ENCODE measurements at regions not wholly inside any gene's neighbourhood (a gene's known extent, or its start where the extent isn't known, plus 50 kb on each side); places are given as distances from the start of the nearest gene placed in this dataset.

DNA sequence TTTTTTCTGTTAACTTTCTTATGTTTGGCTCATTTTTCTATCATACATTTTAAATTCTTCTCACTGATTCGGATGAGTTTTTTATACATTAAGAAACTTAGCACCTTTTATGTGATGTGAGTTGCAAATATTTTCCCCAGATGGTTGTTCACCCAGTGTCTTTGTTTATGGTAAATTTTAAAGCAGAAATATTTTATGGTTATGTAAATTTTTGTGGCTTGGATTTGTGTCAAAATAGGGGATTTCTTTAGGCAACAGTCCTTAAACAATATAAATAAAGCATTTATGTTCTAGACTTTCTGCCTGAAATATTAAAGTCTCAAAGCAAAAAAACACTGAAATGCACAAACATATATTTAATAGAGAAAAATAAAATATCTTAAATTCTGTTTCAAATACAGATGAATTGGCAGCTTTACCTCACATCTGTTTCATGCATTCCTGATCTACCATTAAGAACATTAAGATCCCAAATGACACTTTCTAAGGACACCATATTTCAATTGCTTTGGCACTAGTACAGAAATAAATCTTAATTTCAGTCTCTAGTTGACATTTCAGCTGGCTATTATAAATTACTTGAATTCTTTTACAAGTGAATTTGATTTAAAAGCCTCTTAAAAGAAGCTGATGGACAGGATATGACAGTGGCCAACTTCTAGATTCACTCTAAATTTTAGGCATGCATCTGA is 646.6 kb downstream of the HACE1 start:
- TF ChIP-seq ZNF219 (CRISPR knock-in tag; IDR thresholded peaks at IDR 0.05; ENCODE audit: borderline replicate concordance) (no peak), NFYB (CRISPR knock-in tag; conservative IDR thresholded peaks at IDR 0.05; ENCODE audit: low read depth) (no peak), RORB (CRISPR knock-in tag; IDR thresholded peaks at IDR 0.05) (no peak), GTF2I (CRISPR knock-in tag; conservative IDR thresholded peaks at IDR 0.05) (no peak), NR1H2 (CRISPR knock-in tag; IDR thresholded peaks at IDR 0.05) (no peak), ELF4 (CRISPR knock-in tag; IDR thresholded peaks at IDR 0.05; ENCODE audit: low read depth) (no peak), ATF1 (CRISPR knock-in tag; IDR thresholded peaks at IDR 0.05) (no peak), FOXP1 (CRISPR knock-in tag; IDR thresholded peaks at IDR 0.05; ENCODE audit: borderline replicate concordance) (no peak), GRHL2 (CRISPR knock-in tag; IDR thresholded peaks at IDR 0.05; ENCODE audit: insufficient replicate concordance, severe bottlenecking) (no peak)
- TF ChIP-seq, protein P1, sequence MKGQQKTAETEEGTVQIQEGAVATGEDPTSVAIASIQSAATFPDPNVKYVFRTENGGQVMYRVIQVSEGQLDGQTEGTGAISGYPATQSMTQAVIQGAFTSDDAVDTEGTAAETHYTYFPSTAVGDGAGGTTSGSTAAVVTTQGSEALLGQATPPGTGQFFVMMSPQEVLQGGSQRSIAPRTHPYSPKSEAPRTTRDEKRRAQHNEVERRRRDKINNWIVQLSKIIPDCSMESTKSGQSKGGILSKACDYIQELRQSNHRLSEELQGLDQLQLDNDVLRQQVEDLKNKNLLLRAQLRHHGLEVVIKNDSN (CRISPR knock-in tag; IDR thresholded peaks at IDR 0.05): no peak
- TF ChIP-seq, protein P2, sequence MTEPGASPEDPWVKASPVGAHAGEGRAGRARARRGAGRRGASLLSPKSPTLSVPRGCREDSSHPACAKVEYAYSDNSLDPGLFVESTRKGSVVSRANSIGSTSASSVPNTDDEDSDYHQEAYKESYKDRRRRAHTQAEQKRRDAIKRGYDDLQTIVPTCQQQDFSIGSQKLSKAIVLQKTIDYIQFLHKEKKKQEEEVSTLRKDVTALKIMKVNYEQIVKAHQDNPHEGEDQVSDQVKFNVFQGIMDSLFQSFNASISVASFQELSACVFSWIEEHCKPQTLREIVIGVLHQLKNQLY (CRISPR knock-in tag; IDR thresholded peaks at IDR 0.05): no peak
- TF ChIP-seq, protein P3, sequence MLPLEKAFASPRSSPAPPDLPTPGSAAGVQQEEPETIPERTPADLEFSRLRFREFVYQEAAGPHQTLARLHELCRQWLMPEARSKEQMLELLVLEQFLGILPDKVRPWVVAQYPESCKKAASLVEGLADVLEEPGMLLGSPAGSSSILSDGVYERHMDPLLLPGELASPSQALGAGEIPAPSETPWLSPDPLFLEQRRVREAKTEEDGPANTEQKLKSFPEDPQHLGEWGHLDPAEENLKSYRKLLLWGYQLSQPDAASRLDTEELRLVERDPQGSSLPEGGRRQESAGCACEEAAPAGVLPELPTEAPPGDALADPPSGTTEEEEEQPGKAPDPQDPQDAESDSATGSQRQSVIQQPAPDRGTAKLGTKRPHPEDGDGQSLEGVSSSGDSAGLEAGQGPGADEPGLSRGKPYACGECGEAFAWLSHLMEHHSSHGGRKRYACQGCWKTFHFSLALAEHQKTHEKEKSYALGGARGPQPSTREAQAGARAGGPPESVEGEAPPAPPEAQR (CRISPR knock-in tag; IDR thresholded peaks at IDR 0.05): no peak
- TF ChIP-seq, protein P4, sequence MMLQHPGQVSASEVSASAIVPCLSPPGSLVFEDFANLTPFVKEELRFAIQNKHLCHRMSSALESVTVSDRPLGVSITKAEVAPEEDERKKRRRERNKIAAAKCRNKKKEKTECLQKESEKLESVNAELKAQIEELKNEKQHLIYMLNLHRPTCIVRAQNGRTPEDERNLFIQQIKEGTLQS (CRISPR knock-in tag; conservative IDR thresholded peaks at IDR 0.05): no peak
- TF ChIP-seq, protein P5, sequence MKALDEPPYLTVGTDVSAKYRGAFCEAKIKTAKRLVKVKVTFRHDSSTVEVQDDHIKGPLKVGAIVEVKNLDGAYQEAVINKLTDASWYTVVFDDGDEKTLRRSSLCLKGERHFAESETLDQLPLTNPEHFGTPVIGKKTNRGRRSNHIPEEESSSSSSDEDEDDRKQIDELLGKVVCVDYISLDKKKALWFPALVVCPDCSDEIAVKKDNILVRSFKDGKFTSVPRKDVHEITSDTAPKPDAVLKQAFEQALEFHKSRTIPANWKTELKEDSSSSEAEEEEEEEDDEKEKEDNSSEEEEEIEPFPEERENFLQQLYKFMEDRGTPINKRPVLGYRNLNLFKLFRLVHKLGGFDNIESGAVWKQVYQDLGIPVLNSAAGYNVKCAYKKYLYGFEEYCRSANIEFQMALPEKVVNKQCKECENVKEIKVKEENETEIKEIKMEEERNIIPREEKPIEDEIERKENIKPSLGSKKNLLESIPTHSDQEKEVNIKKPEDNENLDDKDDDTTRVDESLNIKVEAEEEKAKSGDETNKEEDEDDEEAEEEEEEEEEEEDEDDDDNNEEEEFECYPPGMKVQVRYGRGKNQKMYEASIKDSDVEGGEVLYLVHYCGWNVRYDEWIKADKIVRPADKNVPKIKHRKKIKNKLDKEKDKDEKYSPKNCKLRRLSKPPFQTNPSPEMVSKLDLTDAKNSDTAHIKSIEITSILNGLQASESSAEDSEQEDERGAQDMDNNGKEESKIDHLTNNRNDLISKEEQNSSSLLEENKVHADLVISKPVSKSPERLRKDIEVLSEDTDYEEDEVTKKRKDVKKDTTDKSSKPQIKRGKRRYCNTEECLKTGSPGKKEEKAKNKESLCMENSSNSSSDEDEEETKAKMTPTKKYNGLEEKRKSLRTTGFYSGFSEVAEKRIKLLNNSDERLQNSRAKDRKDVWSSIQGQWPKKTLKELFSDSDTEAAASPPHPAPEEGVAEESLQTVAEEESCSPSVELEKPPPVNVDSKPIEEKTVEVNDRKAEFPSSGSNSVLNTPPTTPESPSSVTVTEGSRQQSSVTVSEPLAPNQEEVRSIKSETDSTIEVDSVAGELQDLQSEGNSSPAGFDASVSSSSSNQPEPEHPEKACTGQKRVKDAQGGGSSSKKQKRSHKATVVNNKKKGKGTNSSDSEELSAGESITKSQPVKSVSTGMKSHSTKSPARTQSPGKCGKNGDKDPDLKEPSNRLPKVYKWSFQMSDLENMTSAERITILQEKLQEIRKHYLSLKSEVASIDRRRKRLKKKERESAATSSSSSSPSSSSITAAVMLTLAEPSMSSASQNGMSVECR (CRISPR knock-in tag; IDR thresholded peaks at IDR 0.05; ENCODE audit: borderline replicate concordance): no peak
- TF ChIP-seq, protein P6, sequence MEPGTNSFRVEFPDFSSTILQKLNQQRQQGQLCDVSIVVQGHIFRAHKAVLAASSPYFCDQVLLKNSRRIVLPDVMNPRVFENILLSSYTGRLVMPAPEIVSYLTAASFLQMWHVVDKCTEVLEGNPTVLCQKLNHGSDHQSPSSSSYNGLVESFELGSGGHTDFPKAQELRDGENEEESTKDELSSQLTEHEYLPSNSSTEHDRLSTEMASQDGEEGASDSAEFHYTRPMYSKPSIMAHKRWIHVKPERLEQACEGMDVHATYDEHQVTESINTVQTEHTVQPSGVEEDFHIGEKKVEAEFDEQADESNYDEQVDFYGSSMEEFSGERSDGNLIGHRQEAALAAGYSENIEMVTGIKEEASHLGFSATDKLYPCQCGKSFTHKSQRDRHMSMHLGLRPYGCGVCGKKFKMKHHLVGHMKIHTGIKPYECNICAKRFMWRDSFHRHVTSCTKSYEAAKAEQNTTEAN (CRISPR knock-in tag; IDR thresholded peaks at IDR 0.05): no peak
- Mint-ChIP-seq H3K27me3 (ENCODE audit: low read depth) (no peaks in the 10 kb centered on the region), H3K36me3 (no peaks in the 10 kb centered on the region), H3K4me3 (no peak overlapping the region), H3K27ac (no peak overlapping the region), H3K4me1 (no peaks in the 10 kb centered on the region), H3K9me3 (no peaks in the 10 kb centered on the region)
- ChIA-PET POLR2A (no interaction called here), CTCF (no interaction called here)
- ATAC-seq: no peak
- no peak for DNase-seq (ENCODE audit: low spot score)

DNA sequence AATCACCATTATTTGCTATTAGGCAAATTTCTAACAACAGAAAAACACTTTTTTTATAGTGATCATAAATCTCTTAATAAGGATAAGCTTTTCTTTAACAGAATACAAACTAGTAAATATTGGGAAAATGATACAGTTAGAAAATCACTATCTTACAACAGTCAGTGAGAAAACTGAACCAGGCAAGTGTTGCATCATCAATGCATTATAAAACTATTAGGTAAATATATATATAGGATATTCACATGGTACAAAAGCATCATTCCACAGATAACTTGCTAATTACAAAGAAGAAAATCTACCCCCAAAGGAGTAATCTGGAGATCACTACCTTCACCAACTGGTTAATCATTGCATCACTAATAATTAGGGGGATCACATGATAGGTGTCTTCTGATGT is 652.1 kb downstream of the HACE1 start:
- no peak overlapping the region for H3K27ac Mint-ChIP-seq
- H3K9me3 Mint-ChIP-seq: no peaks in the 10 kb centered on the region
- DNase-seq (ENCODE audit: low spot score) (no peak), ATAC-seq (no peak)
- H3K27me3 Mint-ChIP-seq (ENCODE audit: low read depth): no peaks in the 10 kb centered on the region
- ChIA-PET CTCF (no interaction called here), POLR2A (no interaction called here)
- H3K4me1 Mint-ChIP-seq: no peaks in the 10 kb centered on the region
- no peaks in the 10 kb centered on the region for H3K36me3 Mint-ChIP-seq
- H3K4me3 Mint-ChIP-seq: no peak overlapping the region
- TF ChIP-seq CREM (CRISPR knock-in tag; IDR thresholded peaks at IDR 0.05) (no peak), FOXP1 (CRISPR knock-in tag; IDR thresholded peaks at IDR 0.05; ENCODE audit: borderline replicate concordance) (no peak), JUN (CRISPR knock-in tag; IDR thresholded peaks at IDR 0.05) (no peak), RELA (CRISPR knock-in tag; IDR thresholded peaks at IDR 0.05; ENCODE audit: borderline replicate concordance) (no peak), ETV6 (CRISPR knock-in tag; IDR thresholded peaks at IDR 0.05) (no peak), HMGA2 (CRISPR knock-in tag; IDR thresholded peaks at IDR 0.05) (no peak)

Data from WTC11 (cell line).